ENCODE measurements at regions not wholly inside any gene's neighbourhood (a gene's known extent, or its start where the extent isn't known, plus 50 kb on each side); places are given as distances from the start of the nearest gene placed in this dataset.
"Not testable (repeated sequence)": the region's sequence is repeated elsewhere in the genome, so short reads cannot be mapped to it uniquely, and the experiment has no call there.

DNA sequence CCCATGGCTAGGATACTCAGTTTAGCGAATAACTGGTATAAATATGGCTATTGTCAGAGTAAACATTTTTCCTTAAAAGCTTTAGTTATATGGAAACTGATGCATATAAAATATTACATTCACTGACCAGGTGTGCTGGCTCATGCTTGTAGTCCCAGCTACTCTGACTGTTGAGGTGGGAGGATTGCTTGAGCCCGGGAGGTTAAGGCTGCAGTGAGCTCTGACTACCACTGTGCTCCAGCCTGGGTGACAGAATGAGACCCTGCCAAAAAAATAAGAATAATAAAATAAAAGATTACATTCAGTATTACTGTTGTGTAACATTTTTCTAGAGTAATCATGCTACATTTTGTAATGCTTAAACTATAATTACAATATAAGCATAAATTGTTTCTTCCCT lies 350.4 kb upstream of the FSIP2 start:
- TF ChIP-seq, protein P1, sequence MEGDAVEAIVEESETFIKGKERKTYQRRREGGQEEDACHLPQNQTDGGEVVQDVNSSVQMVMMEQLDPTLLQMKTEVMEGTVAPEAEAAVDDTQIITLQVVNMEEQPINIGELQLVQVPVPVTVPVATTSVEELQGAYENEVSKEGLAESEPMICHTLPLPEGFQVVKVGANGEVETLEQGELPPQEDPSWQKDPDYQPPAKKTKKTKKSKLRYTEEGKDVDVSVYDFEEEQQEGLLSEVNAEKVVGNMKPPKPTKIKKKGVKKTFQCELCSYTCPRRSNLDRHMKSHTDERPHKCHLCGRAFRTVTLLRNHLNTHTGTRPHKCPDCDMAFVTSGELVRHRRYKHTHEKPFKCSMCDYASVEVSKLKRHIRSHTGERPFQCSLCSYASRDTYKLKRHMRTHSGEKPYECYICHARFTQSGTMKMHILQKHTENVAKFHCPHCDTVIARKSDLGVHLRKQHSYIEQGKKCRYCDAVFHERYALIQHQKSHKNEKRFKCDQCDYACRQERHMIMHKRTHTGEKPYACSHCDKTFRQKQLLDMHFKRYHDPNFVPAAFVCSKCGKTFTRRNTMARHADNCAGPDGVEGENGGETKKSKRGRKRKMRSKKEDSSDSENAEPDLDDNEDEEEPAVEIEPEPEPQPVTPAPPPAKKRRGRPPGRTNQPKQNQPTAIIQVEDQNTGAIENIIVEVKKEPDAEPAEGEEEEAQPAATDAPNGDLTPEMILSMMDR (IDR thresholded peaks at IDR 0.05; ENCODE audit: low read depth, low read length), result no peak

DNA sequence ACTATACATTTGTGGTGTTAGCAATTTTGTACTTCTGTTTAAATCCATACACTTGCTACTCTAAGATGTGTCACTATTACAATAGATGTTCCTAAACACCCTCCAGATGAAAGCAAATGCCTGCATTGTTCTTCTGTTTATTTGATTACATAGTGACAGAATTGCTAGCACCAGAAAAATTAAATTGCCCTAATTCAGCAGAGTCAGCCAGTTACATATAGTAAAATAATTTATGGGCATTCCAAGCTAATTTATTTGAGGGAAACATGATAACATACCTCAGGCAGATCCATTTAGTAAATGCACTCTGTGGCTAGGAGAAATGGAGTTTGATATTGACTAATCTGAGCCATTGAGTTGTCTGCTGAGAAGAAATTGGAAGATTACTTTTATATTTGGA lies 347.1 kb upstream of the FSIP2 start:
- no peak overlapping the region for H3K4me3 ChIP-seq (ENCODE audit: low read depth, low read length)
- TF ChIP-seq, protein P1 (IDR thresholded peaks at IDR 0.05; ENCODE audit: low read depth, low read length), result no peak

More for the DNA sequence above, 350.4 kb upstream of the FSIP2 start:
- no peak overlapping the region for H3K4me3 ChIP-seq (ENCODE audit: low read depth, low read length)

DNA sequence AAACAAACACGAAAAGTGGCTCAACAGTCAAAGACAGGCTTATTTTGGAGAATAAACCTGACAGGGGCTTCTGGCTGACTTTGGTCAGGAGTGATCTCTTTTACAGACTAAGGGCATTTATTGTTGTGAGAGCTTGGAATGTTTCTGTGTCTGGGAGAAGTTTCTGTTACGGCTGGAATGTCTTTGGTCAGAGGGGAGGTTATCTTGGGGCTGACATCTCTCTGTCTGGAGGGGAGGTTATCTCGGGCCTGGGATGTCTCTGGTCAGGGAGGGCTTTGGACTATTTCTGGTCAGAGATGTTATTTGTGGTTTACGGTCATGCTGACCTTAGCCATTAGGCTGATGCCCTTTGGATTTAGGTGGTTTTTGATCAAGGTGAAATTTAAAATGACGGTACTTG lies 345.5 kb upstream of the FSIP2 start:
- no peak overlapping the region for H3K4me3 ChIP-seq (ENCODE audit: low read depth, low read length)
- TF ChIP-seq, protein P1 (IDR thresholded peaks at IDR 0.05; ENCODE audit: low read depth, low read length), result no peak

DNA sequence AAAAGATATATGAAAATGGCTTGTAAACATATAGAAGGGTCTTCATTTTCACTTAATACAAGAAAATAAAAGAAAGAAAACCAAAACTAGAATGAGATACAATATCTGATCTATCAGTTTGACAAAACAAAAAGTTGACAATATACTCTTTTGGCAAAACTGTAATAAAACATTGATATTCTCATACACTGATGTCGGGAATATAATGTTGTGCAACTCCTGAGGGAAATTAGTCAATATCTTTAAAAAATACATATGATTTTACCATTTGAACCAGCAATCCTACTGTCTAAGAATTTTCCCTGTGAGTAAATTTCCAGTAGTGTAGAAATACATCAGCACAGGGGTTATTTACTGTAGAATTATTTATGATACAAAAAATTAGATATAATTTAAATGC lies 336.1 kb upstream of the FSIP2 start:
- TF ChIP-seq, protein P1 (IDR thresholded peaks at IDR 0.05; ENCODE audit: low read depth, low read length), result no peak
- H3K4me3 ChIP-seq (ENCODE audit: low read depth, low read length), result no peak overlapping the region

DNA sequence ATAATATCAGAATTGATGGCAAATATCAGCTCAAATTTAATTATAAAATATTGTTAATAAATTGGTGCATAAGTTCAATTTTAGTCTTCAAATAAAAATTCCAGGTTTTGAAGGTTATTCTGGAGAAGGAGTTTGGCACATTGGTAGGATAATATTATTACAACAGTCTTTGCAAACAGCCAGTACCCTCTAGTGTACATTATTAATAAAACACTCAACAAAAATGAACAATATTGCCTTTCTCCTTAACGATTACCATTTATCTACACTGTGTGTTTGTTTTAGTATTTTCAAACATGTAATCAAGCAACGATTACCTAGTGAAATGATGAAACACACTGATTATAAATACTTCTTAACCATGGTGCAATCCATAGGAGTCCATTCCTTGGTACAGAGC lies 334.0 kb upstream of the FSIP2 start:
- TF ChIP-seq, protein P1 (IDR thresholded peaks at IDR 0.05; ENCODE audit: low read depth, low read length), result no peak
- no peak overlapping the region for H3K4me3 ChIP-seq (ENCODE audit: low read depth, low read length)

DNA sequence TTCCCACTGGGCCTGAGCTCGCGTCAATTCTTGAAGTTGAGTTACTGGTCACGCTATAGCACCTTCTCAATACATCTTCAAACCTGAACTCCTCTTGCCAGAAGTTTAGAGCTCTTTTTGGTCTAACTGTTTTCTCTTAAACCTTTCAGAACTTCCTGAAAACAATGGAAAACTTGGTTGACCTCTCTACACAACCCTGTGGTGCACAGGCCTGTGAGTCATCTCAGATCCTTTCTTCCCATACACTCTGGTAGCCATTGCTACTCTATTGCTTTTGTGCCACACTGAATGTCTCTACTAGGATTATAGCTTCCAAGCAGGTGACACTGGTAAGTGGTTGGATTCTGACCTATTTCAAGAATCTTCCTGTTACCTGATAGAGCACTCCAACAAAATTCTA lies 321.5 kb upstream of the FSIP2 start:
- H3K4me3 ChIP-seq (ENCODE audit: low read depth, low read length), result no peak overlapping the region
- TF ChIP-seq, protein P1 (IDR thresholded peaks at IDR 0.05; ENCODE audit: low read depth, low read length), result no peak

DNA sequence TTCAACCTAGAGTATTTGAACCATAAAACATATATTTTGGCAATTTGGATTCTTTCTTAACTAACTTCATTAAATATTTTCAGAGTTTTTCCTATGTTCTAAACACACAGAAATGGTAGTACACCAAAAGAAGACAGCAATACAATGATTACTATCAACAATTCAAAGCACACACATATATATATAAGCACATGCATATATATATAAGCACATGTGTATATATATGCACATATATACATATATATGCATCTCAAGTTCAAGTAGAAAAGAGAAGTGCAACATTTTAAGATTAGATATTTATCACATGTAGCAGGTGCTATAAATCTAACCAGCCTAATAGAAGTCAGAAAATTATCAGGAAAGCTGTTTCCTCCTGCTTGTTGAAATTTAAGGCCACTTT lies 320.9 kb upstream of the FSIP2 start:
- no peak overlapping the region for H3K4me3 ChIP-seq (ENCODE audit: low read depth, low read length)
- TF ChIP-seq, protein P1 (IDR thresholded peaks at IDR 0.05; ENCODE audit: low read depth, low read length), result no peak

DNA sequence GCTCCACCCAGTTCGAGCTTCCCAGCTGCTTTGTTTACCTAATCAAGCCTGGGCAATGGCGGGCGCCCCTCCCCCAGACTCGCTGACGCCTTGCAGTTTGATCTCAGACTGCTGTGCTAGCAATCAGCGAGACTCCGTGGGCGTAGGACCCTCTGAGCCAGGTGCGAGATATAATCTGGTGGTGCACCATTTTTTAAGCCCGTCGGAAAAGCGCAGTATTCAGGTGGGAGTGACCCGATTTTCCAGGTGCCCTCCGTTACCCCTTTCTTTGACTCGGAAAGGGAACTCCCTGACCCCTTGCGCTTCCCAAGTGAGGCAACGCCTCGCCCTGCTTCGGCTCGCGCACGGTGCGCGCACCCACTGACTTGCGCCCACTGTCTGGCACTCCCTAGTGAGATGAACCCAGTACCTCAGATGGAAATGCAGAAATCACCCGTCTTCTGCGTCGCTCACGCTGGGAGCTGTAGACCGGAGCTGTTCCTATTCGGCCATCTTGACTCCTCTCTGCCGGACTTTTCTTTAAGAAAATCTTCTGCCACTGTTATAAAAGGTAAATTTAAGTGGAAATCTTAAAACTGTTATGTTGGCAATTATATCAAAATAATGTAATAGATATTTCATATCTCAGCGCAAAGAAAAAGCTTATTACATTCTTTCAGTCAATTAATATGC lies 313.5 kb upstream of the FSIP2 start:
- H3K4me3 ChIP-seq (ENCODE audit: low read depth, low read length), result not testable (repeated sequence)

Data from WI38 (cell line).